ENCODE measurements at regions not wholly inside any gene's neighbourhood (a gene's known extent, or its start where the extent isn't known, plus 50 kb on each side); places are given as distances from the start of the nearest gene placed in this dataset.

DNA sequence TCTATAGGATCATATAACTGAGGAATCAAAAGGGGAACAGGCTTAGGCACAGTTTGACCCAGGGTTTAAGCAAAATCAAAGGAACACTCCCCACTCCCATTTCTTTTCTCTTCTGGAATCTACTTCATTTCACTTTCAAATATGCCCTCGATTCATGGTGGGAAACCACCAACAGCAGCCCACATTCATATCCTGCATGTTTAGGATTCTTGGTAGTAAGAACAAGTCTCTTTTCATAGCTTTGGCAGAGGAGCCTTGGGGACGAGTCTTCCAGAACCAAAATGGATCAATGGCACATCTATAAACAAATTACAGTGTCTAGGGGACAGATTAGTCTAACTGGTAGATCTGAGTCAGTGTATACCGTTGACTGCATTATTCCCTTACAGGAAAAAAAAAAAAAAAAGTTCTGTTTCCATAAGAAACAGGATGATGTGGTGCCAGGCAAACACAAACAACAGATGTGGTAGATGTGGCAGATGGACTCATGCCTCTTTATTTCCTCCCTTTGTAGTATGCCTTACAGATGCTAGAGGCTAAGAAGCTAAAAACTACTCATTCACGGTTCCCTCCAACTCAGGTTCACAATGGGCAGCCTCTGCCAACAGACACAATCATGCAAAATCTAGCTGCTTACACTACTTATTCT lies 578.3 kb upstream of the ADAMTS9 start:
- TF ChIP-seq TARDBP (IDR thresholded peaks at IDR 0.05) (no peak), ELF4 (IDR thresholded peaks at IDR 0.05) (no peak), FOXK2 (IDR thresholded peaks at IDR 0.05) (no peak), SUZ12 (IDR thresholded peaks at IDR 0.05) (no peak), FOXA1 (IDR thresholded peaks at IDR 0.05) (no peak), NFRKB (IDR thresholded peaks at IDR 0.05) (no peak), SP1 (IDR thresholded peaks at IDR 0.05) (no peak), ZNF384 (IDR thresholded peaks at IDR 0.05) (no peak)

Data from HEK293T (cell line).